Activated naive CD4-positive, alpha-beta T cell treated with anti-CD3 and anti-CD28 coated beads, Interleukin-2, amount 10 ng/mL, durations not matched to agents 7 days and 5 days (primary cell): ENCODE measurements at regions not wholly inside any gene's neighbourhood (a gene's known extent, or its start where the extent isn't known, plus 50 kb on each side); places are given as distances from the start of the nearest gene placed in this dataset.

Source experiments
- CTCF ChIA-PET: fragments of 350-600 bp; sonication (Branson Sonifier 250); formaldehyde crosslinking; loops from one replicate; lab custom pipeline; 2021; ENCODE audit warnings: antibody characterized with exemption; lab: Charles Lee
- DNase-seq: peaks from one replicate; pipeline ENCODE4 v3.0.0-alpha.2; 2020
- H3K27ac Mint-ChIP-seq: one replicate; pipeline ENCODE4 v1.8.0; 2021; ENCODE audit warnings: mild to moderate bottlenecking, moderate library complexity, mixed read lengths
- H3K27me3 Mint-ChIP-seq: one replicate; pipeline ENCODE4 v1.8.0; 2021; ENCODE audit warnings: mild to moderate bottlenecking, mixed read lengths
- H3K36me3 Mint-ChIP-seq: one replicate; pipeline ENCODE4 v1.8.0; 2021; ENCODE audit warnings: mixed read lengths
- H3K4me1 Mint-ChIP-seq: one replicate; pipeline ENCODE4 v1.8.0; 2021; ENCODE audit warnings: mixed read lengths
- H3K4me3 Mint-ChIP-seq: one replicate; pipeline ENCODE4 v1.8.0; 2021; ENCODE audit warnings: mild to moderate bottlenecking, moderate library complexity, mixed read lengths
- H3K9me3 Mint-ChIP-seq: one replicate; pipeline ENCODE4 v1.8.0; 2021; ENCODE audit warnings: mixed read lengths

- H3K27me3 Mint-ChIP-seq: peaks cover 6% of the 10 kb centered on the region
- no peaks in the 10 kb centered on the region for H3K36me3 Mint-ChIP-seq
- H3K4me1 Mint-ChIP-seq: peaks cover 4% of the 10 kb centered on the region
- H3K9me3 Mint-ChIP-seq: peaks cover 4% of the 10 kb centered on the region
- CTCF ChIA-PET: no interaction called here
- H3K4me3 Mint-ChIP-seq: no peak overlapping the region
- no peak overlapping the region for H3K27ac Mint-ChIP-seq
- no peak for DNase-seq
Measured at GRCh38 chr11:70703141-70704064, 305.1 kb downstream of the CTTN start.

- no peak for DNase-seq
- no peak overlapping the region for H3K27ac Mint-ChIP-seq
- peaks cover 3% of the 10 kb centered on the region for H3K27me3 Mint-ChIP-seq
- H3K9me3 Mint-ChIP-seq: peaks cover 4% of the 10 kb centered on the region
- H3K4me3 Mint-ChIP-seq: no peak overlapping the region
- no peaks in the 10 kb centered on the region for H3K4me1 Mint-ChIP-seq
- CTCF ChIA-PET: interaction anchor here (0.6 kb wide), 1 partner anchor 117 kb away, joined by 3 read pairs; no protein-coding TSS in a partner anchor
- no peaks in the 10 kb centered on the region for H3K36me3 Mint-ChIP-seq
Measured at GRCh38 chr11:70705097-70705496, 306.8 kb downstream of the CTTN start.

- no peaks in the 10 kb centered on the region for H3K4me1 Mint-ChIP-seq
- peaks cover 7% of the 10 kb centered on the region for H3K27me3 Mint-ChIP-seq
- CTCF ChIA-PET: no interaction called here
- H3K4me3 Mint-ChIP-seq: no peak overlapping the region
- H3K9me3 Mint-ChIP-seq: peaks cover 4% of the 10 kb centered on the region
- DNase-seq: no peak
- no peak overlapping the region for H3K27ac Mint-ChIP-seq
- H3K36me3 Mint-ChIP-seq: no peaks in the 10 kb centered on the region
Measured at GRCh38 chr11:70705930-70706329, 307.6 kb downstream of the CTTN start.

GRCh38 chr11:70707821-70708220 is 309.5 kb downstream of the CTTN start:
- CTCF ChIA-PET: no interaction called here
- Mint-ChIP-seq H3K27ac (no peak overlapping the region), H3K9me3 (peaks cover 4% of the 10 kb centered on the region), H3K36me3 (no peaks in the 10 kb centered on the region), H3K4me3 (no peak overlapping the region), H3K27me3 (peaks cover 11% of the 10 kb centered on the region), H3K4me1 (no peaks in the 10 kb centered on the region)
- DNase-seq: no peak

GRCh38 chr11:70709596-70709995 is 311.3 kb downstream of the CTTN start:
- CTCF ChIA-PET: no interaction called here

GRCh38 chr11:70710192-70710591 is 311.9 kb downstream of the CTTN start:
- Mint-ChIP-seq H3K27ac (no peak overlapping the region), H3K4me3 (no peak overlapping the region), H3K9me3 (no peaks in the 10 kb centered on the region), H3K36me3 (no peaks in the 10 kb centered on the region), H3K27me3 (peaks cover 12% of the 10 kb centered on the region), H3K4me1 (no peaks in the 10 kb centered on the region)
- no peak for DNase-seq
- CTCF ChIA-PET: no interaction called here

More at GRCh38 chr11:70709596-70709995, 311.3 kb downstream of the CTTN start:
- H3K4me1 Mint-ChIP-seq: no peaks in the 10 kb centered on the region
- peaks cover 2% of the 10 kb centered on the region for H3K9me3 Mint-ChIP-seq
- H3K36me3 Mint-ChIP-seq: no peaks in the 10 kb centered on the region
- no peak overlapping the region for H3K4me3 Mint-ChIP-seq
- DNase-seq: no peak
- H3K27ac Mint-ChIP-seq: no peak overlapping the region
- H3K27me3 Mint-ChIP-seq: peaks cover 12% of the 10 kb centered on the region

- H3K4me1 Mint-ChIP-seq: no peaks in the 10 kb centered on the region
- CTCF ChIA-PET: no interaction called here
- H3K9me3 Mint-ChIP-seq: no peaks in the 10 kb centered on the region
- peaks cover 12% of the 10 kb centered on the region for H3K27me3 Mint-ChIP-seq
- H3K36me3 Mint-ChIP-seq: no peaks in the 10 kb centered on the region
- no peak overlapping the region for H3K4me3 Mint-ChIP-seq
- no peak for DNase-seq
- no peak overlapping the region for H3K27ac Mint-ChIP-seq
Measured at GRCh38 chr11:70710601-70711000, 312.3 kb downstream of the CTTN start.

GRCh38 chr11:70711095-70711910 is 313.0 kb downstream of the CTTN start:
- no peaks in the 10 kb centered on the region for H3K4me1 Mint-ChIP-seq
- H3K36me3 Mint-ChIP-seq: no peaks in the 10 kb centered on the region
- H3K27ac Mint-ChIP-seq: no peak overlapping the region
- peaks cover 12% of the 10 kb centered on the region for H3K27me3 Mint-ChIP-seq
- DNase-seq: no peak
- no peaks in the 10 kb centered on the region for H3K9me3 Mint-ChIP-seq
- H3K4me3 Mint-ChIP-seq: no peak overlapping the region
- CTCF ChIA-PET: interaction anchor here (0.5 kb wide), 1 partner anchor 663 kb away, joined by 3 read pairs; no protein-coding TSS in a partner anchor

- Mint-ChIP-seq H3K4me3 (no peak overlapping the region), H3K27me3 (peaks cover 13% of the 10 kb centered on the region), H3K9me3 (no peaks in the 10 kb centered on the region), H3K4me1 (no peaks in the 10 kb centered on the region), H3K27ac (no peak overlapping the region), H3K36me3 (no peaks in the 10 kb centered on the region)
- CTCF ChIA-PET: interaction anchor here (0.5 kb wide), 1 partner anchor 664 kb away, joined by 3 read pairs; no protein-coding TSS in a partner anchor
- DNase-seq: no peak
Measured at GRCh38 chr11:70711911-70712185, 313.5 kb downstream of the CTTN start.

GRCh38 chr11:70712471-70712870 is 314.1 kb downstream of the CTTN start:
- H3K36me3 Mint-ChIP-seq: no peaks in the 10 kb centered on the region
- no peak overlapping the region for H3K4me3 Mint-ChIP-seq
- H3K9me3 Mint-ChIP-seq: no peaks in the 10 kb centered on the region
- CTCF ChIA-PET: no interaction called here
- H3K4me1 Mint-ChIP-seq: no peaks in the 10 kb centered on the region
- peaks cover 19% of the 10 kb centered on the region for H3K27me3 Mint-ChIP-seq
- no peak overlapping the region for H3K27ac Mint-ChIP-seq
- DNase-seq: no peak

GRCh38 chr11:70713086-70713835 is 314.9 kb downstream of the CTTN start:
- Mint-ChIP-seq H3K4me1 (no peaks in the 10 kb centered on the region), H3K27ac (no peak overlapping the region), H3K36me3 (no peaks in the 10 kb centered on the region), H3K27me3 (peaks cover 25% of the 10 kb centered on the region), H3K4me3 (no peak overlapping the region), H3K9me3 (no peaks in the 10 kb centered on the region)
- no peak for DNase-seq
- CTCF ChIA-PET: no interaction called here

- Mint-ChIP-seq H3K27ac (no peak overlapping the region), H3K27me3 (peaks cover 26% of the 10 kb centered on the region), H3K4me1 (no peaks in the 10 kb centered on the region), H3K9me3 (no peaks in the 10 kb centered on the region), H3K36me3 (no peaks in the 10 kb centered on the region), H3K4me3 (no peak overlapping the region)
- CTCF ChIA-PET: no interaction called here
- DNase-seq: no peak
Measured at GRCh38 chr11:70713988-70714665, 315.8 kb downstream of the CTTN start.

- CTCF ChIA-PET: no interaction called here
- Mint-ChIP-seq H3K36me3 (no peaks in the 10 kb centered on the region), H3K9me3 (no peaks in the 10 kb centered on the region), H3K4me1 (no peaks in the 10 kb centered on the region), H3K4me3 (no peak overlapping the region), H3K27ac (no peak overlapping the region), H3K27me3 (peaks cover 24% of the 10 kb centered on the region)
- no peak for DNase-seq
Measured at GRCh38 chr11:70715166-70715951, 317.0 kb downstream of the CTTN start.
